Ascending aorta (tissue), 2 donors: ENCODE measurements at regions not wholly inside any gene's neighbourhood (a gene's known extent, or its start where the extent isn't known, plus 50 kb on each side); places are given as distances from the start of the nearest gene placed in this dataset.

Experiments used
- DNase-seq, 2 donors: peaks; one replicate each; pipeline ENCODE4 v3.0.0-alpha.2; 2019; ENCODE audit warnings: low spot score in 2 of 2
- H3K27ac ChIP-seq, 2 donors: fragments of 200-600 bp; sonication (generic); one replicate each; pipeline ENCODE4 v1.5.1; 2016 to 2017; ENCODE audit warnings: mild to moderate bottlenecking in 1 of 2
- H3K27me3 ChIP-seq: fragments of 200-600 bp; sonication (generic); one replicate; pipeline ENCODE4 v1.5.1; 2017
- H3K36me3 ChIP-seq, 2 donors: fragments of 200-600 bp; sonication (generic); one replicate each; pipeline ENCODE4 v1.5.1; 2016
- H3K4me1 ChIP-seq, 2 donors: fragments of 200-600 bp; sonication (generic); one replicate each; pipeline ENCODE4 v1.5.1; 2016 to 2017; ENCODE audit warnings: mild to moderate bottlenecking in 1 of 2
- H3K4me3 ChIP-seq, 2 donors: fragments of 200-600 bp; sonication (generic); one replicate each; pipeline ENCODE4 v1.5.1; 2016 to 2017; ENCODE audit warnings: mild to moderate bottlenecking in 1 of 2
- H3K9me3 ChIP-seq, 2 donors: fragments of 200-600 bp; sonication (generic); one replicate each; pipeline ENCODE4 v1.5.1; 2016
- CTCF ChIP-seq, 3 experiments: fragments of 200-600 bp in 2 of 3; fragments of 450-650 bp in 1 of 3; sonication (generic) in 2 of 3; IDR thresholded peaks; one replicate each; pipeline ENCODE4 v1.5.1; 2016 to 2019; ENCODE audit warnings: antibody characterized with exemption in 3 of 3, mild to moderate bottlenecking in 1 of 3, moderate library complexity in 1 of 3
- intact Hi-C: fragments of 100-400 bp; cut with DNase I; formaldehyde crosslinking; loops from one replicate; pipeline ENCODE4 v1.15.1; 2023

GRCh38 chr18:42305869-42306593 lies 351.0 kb downstream of the PIK3C3 start:
- H3K4me1 ChIP-seq = no peaks in the 10 kb centered on the region
- DNase-seq = no peak
- no peaks in the 10 kb centered on the region for H3K36me3 ChIP-seq
- H3K27ac ChIP-seq = no peak overlapping the region
- no peaks in the 10 kb centered on the region for H3K27me3 ChIP-seq
- H3K4me3 ChIP-seq = no peak overlapping the region
- intact Hi-C loops = no loop called here
- TF ChIP-seq CTCF (IDR thresholded peaks at IDR 0.05) = no peak
- no peaks in the 10 kb centered on the region for H3K9me3 ChIP-seq

- TF ChIP-seq CTCF (IDR thresholded peaks at IDR 0.05) = no peak
- intact Hi-C loops = no loop called here
- Histone ChIP-seq H3K27ac (no peak overlapping the region), H3K27me3 (no peaks in the 10 kb centered on the region), H3K4me1 (no peaks in the 10 kb centered on the region), H3K9me3 (no peaks in the 10 kb centered on the region), H3K36me3 (no peaks in the 10 kb centered on the region), H3K4me3 (no peak overlapping the region)
- no peak for DNase-seq
These were observed 351.6 kb downstream of the PIK3C3 start for GRCh38 chr18:42306594-42306980.

- Histone ChIP-seq H3K4me3 (no peak overlapping the region), H3K9me3 (no peaks in the 10 kb centered on the region), H3K27me3 (no peaks in the 10 kb centered on the region), H3K27ac (no peak overlapping the region), H3K4me1 (no peaks in the 10 kb centered on the region), H3K36me3 (no peaks in the 10 kb centered on the region)
- DNase-seq = peak in 1 of 2 donors; percentile 68
- no peak for TF ChIP-seq CTCF (IDR thresholded peaks at IDR 0.05)
- intact Hi-C loops = no loop called here
These were observed 355.9 kb downstream of the PIK3C3 start for GRCh38 chr18:42310956-42311355.

- intact Hi-C loops = no loop called here
- DNase-seq = no peak
- H3K27me3 ChIP-seq = no peaks in the 10 kb centered on the region
- TF ChIP-seq CTCF (IDR thresholded peaks at IDR 0.05) = no peak
- H3K9me3 ChIP-seq = no peaks in the 10 kb centered on the region
- H3K36me3 ChIP-seq = no peaks in the 10 kb centered on the region
- no peak overlapping the region for H3K27ac ChIP-seq
- H3K4me1 ChIP-seq = no peaks in the 10 kb centered on the region
- H3K4me3 ChIP-seq = no peak overlapping the region
These were observed 371.7 kb downstream of the PIK3C3 start for GRCh38 chr18:42326752-42327151.

- no peaks in the 10 kb centered on the region for H3K4me1 ChIP-seq
- H3K27ac ChIP-seq = no peak overlapping the region
- no peak for TF ChIP-seq CTCF (IDR thresholded peaks at IDR 0.05)
- intact Hi-C loops = no loop called here
- no peaks in the 10 kb centered on the region for H3K36me3 ChIP-seq
- no peaks in the 10 kb centered on the region for H3K27me3 ChIP-seq
- H3K9me3 ChIP-seq = no peaks in the 10 kb centered on the region
- DNase-seq = no peak
- H3K4me3 ChIP-seq = no peak overlapping the region
These were observed 373.9 kb downstream of the PIK3C3 start for GRCh38 chr18:42328931-42329330.

- Histone ChIP-seq H3K27me3 (no peaks in the 10 kb centered on the region), H3K36me3 (no peaks in the 10 kb centered on the region), H3K4me1 (no peaks in the 10 kb centered on the region), H3K4me3 (no peak overlapping the region), H3K27ac (no peak overlapping the region), H3K9me3 (no peaks in the 10 kb centered on the region)
- intact Hi-C loops = no loop called here
- TF ChIP-seq CTCF (IDR thresholded peaks at IDR 0.05) = no peak
- DNase-seq = no peak
These were observed 375.3 kb downstream of the PIK3C3 start for GRCh38 chr18:42330296-42330695.
